IMR-90 (cell line): ENCODE measurements at regions not wholly inside any gene's neighbourhood (a gene's known extent, or its start where the extent isn't known, plus 50 kb on each side); places are given as distances from the start of the nearest gene placed in this dataset.

ENCODE experiments used
- ATAC-seq: fragments of 200-7000 bp; cut with Tn5 transposase; 2 replicates; pipeline ENCODE4 v1.9.1; 2020; ENCODE audit warnings: low read depth, mild to moderate bottlenecking, moderate library complexity
- BruUV-seq: library from RNA; stranded (reverse); fragments of 400-500 nt; replicated peaks from 2 replicates; lab custom pipeline; 2021; lab: Mats Ljungman, UMichigan
- CTCF ChIA-PET: fragments of 300-600 bp; formaldehyde crosslinking; extraction: SDS; loops from one replicate; lab custom pipeline; 2021; ENCODE audit warnings: antibody characterized with exemption; lab: Yijun Ruan, JAX
- POLR2A ChIA-PET: fragments of 300-600 bp; sonication (Branson Sonifier 250); formaldehyde crosslinking; loops from one replicate; lab custom pipeline; 2022; ENCODE audit warnings: antibody characterized with exemption; ENCODE audit not compliant: unreplicated experiment; lab: Charles Lee
- DNase-seq: peaks from one replicate; pipeline ENCODE4 v3.0.0; 2013
- H2AFZ ChIP-seq: replicated peaks from 2 replicates; pipeline ENCODE3; 2013; ENCODE audit warnings: low read length, mild to moderate bottlenecking; ENCODE audit not compliant: poor library complexity
- H2AK5ac ChIP-seq: 2 replicates; pipeline ENCODE4 v1.6.1; 2013; ENCODE audit warnings: low read depth, low read length, inconsistent platforms
- H2AK9ac ChIP-seq: replicated peaks from 2 replicates; pipeline ENCODE3; 2013; ENCODE audit warnings: mild to moderate bottlenecking, low read depth, low read length, moderate library complexity; ENCODE audit not compliant: poor library complexity
- H2BK120ac ChIP-seq: 2 replicates; pipeline ENCODE4 v1.6.1; 2013; ENCODE audit warnings: low read depth, low read length, inconsistent platforms
- H2BK15ac ChIP-seq: 3 replicates; pipeline ENCODE4 v1.6.1; 2013; ENCODE audit warnings: low read depth, low read length, inconsistent platforms
- H2BK20ac ChIP-seq: 2 replicates; pipeline ENCODE4 v1.6.1; 2013; ENCODE audit warnings: low read depth, mild to moderate bottlenecking, inconsistent platforms, low read length, moderate library complexity
- H2BK5ac ChIP-seq: 2 replicates; pipeline ENCODE4 v1.6.1; 2013; ENCODE audit warnings: mild to moderate bottlenecking, low read depth, low read length, inconsistent platforms; ENCODE audit not compliant: poor library complexity, severe bottlenecking
- H3K14ac ChIP-seq: replicated peaks from 2 replicates; pipeline ENCODE4 v1.6.1; 2013; ENCODE audit warnings: low read depth, low read length, inconsistent platforms
- H3K18ac ChIP-seq: 2 replicates; pipeline ENCODE4 v1.6.1; 2013; ENCODE audit warnings: low read depth, low read length, control low read depth
- H3K23ac ChIP-seq: 2 replicates; pipeline ENCODE4 v1.6.1; 2013; ENCODE audit warnings: low read depth, low read length, inconsistent platforms
- H3K27ac ChIP-seq: 2 replicates; pipeline ENCODE4 v1.5.1; 2013; ENCODE audit warnings: mild to moderate bottlenecking, control low read depth, low read length; ENCODE audit not compliant: insufficient read depth
- H3K27me3 ChIP-seq: 2 replicates; pipeline ENCODE4 v1.6.1; 2013; ENCODE audit warnings: low read length; ENCODE audit not compliant: control insufficient read depth, insufficient read depth
- H3K36me3 ChIP-seq: 2 replicates; pipeline ENCODE4 v1.6.1; 2013; ENCODE audit warnings: low read length, mixed read lengths; ENCODE audit not compliant: control insufficient read depth, insufficient read depth
- H3K4ac ChIP-seq: 2 replicates; pipeline ENCODE4 v1.6.1; 2013; ENCODE audit warnings: low read depth, low read length, inconsistent platforms
- H3K4me1 ChIP-seq: 2 replicates; pipeline ENCODE4 v1.6.1; 2013; ENCODE audit warnings: low read length, mixed read lengths; ENCODE audit not compliant: control insufficient read depth, insufficient read depth
- H3K4me2 ChIP-seq: 2 replicates; pipeline ENCODE4 v1.6.1; 2013; ENCODE audit warnings: low read depth, mild to moderate bottlenecking, control low read depth, low read length, moderate library complexity
- H3K4me3 ChIP-seq: 2 replicates; pipeline ENCODE4 v1.5.1; 2013; ENCODE audit warnings: low read depth, mild to moderate bottlenecking, control low read depth, low read length, moderate library complexity; ENCODE audit not compliant: insufficient read depth
- H3K56ac ChIP-seq: 2 replicates; pipeline ENCODE4 v1.6.1; 2013; ENCODE audit warnings: low read length, inconsistent platforms; ENCODE audit not compliant: insufficient read depth; ENCODE audit errors: extremely low read depth
- H3K79me1 ChIP-seq, 2 experiments: 2 replicates each; pipeline ENCODE4 v1.6.1; 2013; ENCODE audit warnings: low read length in 2 of 2, inconsistent platforms in 1 of 2, low read depth in 1 of 2
- H3K9ac ChIP-seq: 2 replicates; pipeline ENCODE4 v1.6.1; 2013; ENCODE audit warnings: low read depth, low read length, control low read depth
- H3K9me1 ChIP-seq: 2 replicates; pipeline ENCODE4 v1.6.1; 2013; ENCODE audit warnings: low read length, inconsistent platforms; ENCODE audit not compliant: insufficient read depth
- H3K9me3 ChIP-seq: 2 replicates; pipeline ENCODE4 v1.6.1; 2013; ENCODE audit warnings: low read length; ENCODE audit not compliant: control insufficient read depth, insufficient read depth
- H4K20me1 ChIP-seq: 2 replicates; pipeline ENCODE4 v1.6.1; 2013; ENCODE audit warnings: low read length, inconsistent platforms; ENCODE audit not compliant: insufficient read depth
- H4K5ac ChIP-seq: 2 replicates; pipeline ENCODE4 v1.6.1; 2013; ENCODE audit warnings: mild to moderate bottlenecking, low read depth, low read length, control low read depth
- H4K8ac ChIP-seq, 2 experiments: 2 replicates each; pipeline ENCODE4 v1.6.1; 2013; ENCODE audit warnings: low read depth in 2 of 2, low read length in 2 of 2, control low read depth in 1 of 2, inconsistent platforms in 1 of 2
- H4K91ac ChIP-seq: 2 replicates; pipeline ENCODE4 v1.6.1; 2013; ENCODE audit warnings: low read depth, low read length, inconsistent platforms; ENCODE audit not compliant: insufficient read depth
- BHLHE40 ChIP-seq: fragments of 150-350 bp; IDR thresholded peaks from 2 replicates; pipeline ENCODE4 v1.6.1; 2016; ENCODE audit warnings: mild to moderate bottlenecking, low read depth, low read length
- CEBPB ChIP-seq: IDR thresholded peaks from 2 replicates; pipeline ENCODE4 v1.6.1; 2012; ENCODE audit warnings: low read depth, low read length, improper control_type of control experiment
- FOS ChIP-seq: fragments of 150-350 bp; IDR thresholded peaks from 2 replicates; pipeline ENCODE4 v1.6.1; 2016; ENCODE audit warnings: low read depth, low read length
- MAFK ChIP-seq: IDR thresholded peaks from 2 replicates; pipeline ENCODE4 v1.6.1; 2012; ENCODE audit warnings: low read depth, low read length, improper control_type of control experiment
- MAZ ChIP-seq: IDR thresholded peaks from 2 replicates; pipeline ENCODE4 v1.6.1; 2012; ENCODE audit warnings: low read depth, mild to moderate bottlenecking, low read length, improper control_type of control experiment, moderate library complexity, borderline replicate concordance
- NFE2L2 ChIP-seq: fragments of 150-350 bp; IDR thresholded peaks from 2 replicates; pipeline ENCODE4 v1.6.1; 2016; ENCODE audit warnings: low read depth, mild to moderate bottlenecking, low read length
- POLR2A ChIP-seq: IDR thresholded peaks from 2 replicates; pipeline ENCODE4 v1.6.1; 2012; ENCODE audit warnings: mild to moderate bottlenecking, low read depth, low read length
- RCOR1 ChIP-seq: IDR thresholded peaks from 2 replicates; pipeline ENCODE4 v1.6.1; 2012; ENCODE audit warnings: mild to moderate bottlenecking, low read length, improper control_type of control experiment; ENCODE audit not compliant: insufficient replicate concordance
- WGBS, 2 experiments: methylation state at CpG; one replicate each; pipeline versions ENCODE4 v1.1.5 to v1.1.7; 2013; ENCODE audit warnings: missing lambda C conversion rate in 2 of 2; ENCODE audit not compliant: insufficient read length in 1 of 2; ENCODE audit errors: extremely low coverage in 2 of 2; 5-methylcytosine and 5-hydroxymethylcytosine counted together
- dilution Hi-C: fragments of 300-500 bp; cut with HindIII; formaldehyde crosslinking; loops from one replicate; pipeline ENCODE4 v1.14.3; 2018; ENCODE audit warnings: low sequenced_read_pairs; ENCODE audit not compliant: unreplicated experiment
- in situ Hi-C: fragments of 300-500 bp; cut with MboI; formaldehyde crosslinking; loops from 3 replicates; pipeline ENCODE4 v1.14.3; 2019; ENCODE audit warnings: low sequenced_read_pairs, inconsistent platforms, mixed read lengths
- intact Hi-C: fragments of 100-400 bp; cut with micrococcal nuclease; formaldehyde crosslinking; loops from 2 replicates; pipeline ENCODE4 v1.10.0; 2022
- TF ChIP-seq, protein P1 (sequence below): fragments of 150-350 bp; IDR thresholded peaks from 2 replicates; pipeline ENCODE4 v1.6.1; 2016; ENCODE audit warnings: low read depth, mild to moderate bottlenecking, low read length, moderate library complexity, borderline replicate concordance
- TF ChIP-seq, protein P2 (sequence below): fragments of 150-350 bp; IDR thresholded peaks from 2 replicates; pipeline ENCODE4 v1.6.1; 2017; ENCODE audit warnings: mild to moderate bottlenecking, antibody characterized with exemption, low read length, low read depth

- POLR2A ChIA-PET: interaction anchor here (0.6 to 0.9 kb wide), 2 partner anchors 35 to 78 kb away, joined by 3 to 4 read pairs; no protein-coding TSS in a partner anchor
Measured at GRCh38 chr15:62428851-62429598, 263.9 kb upstream of the C2CD4B start.

More at GRCh38 chr15:62428851-62429598, 263.9 kb upstream of the C2CD4B start:
- Histone ChIP-seq H3K9ac (no peak overlapping the region), H3K4me1 (peaks cover 13% of the 10 kb centered on the region; the same call in 1 of the 2 replicates), H3K23ac (no peak overlapping the region), H3K4me2 (no peak overlapping the region), H3K56ac (no peak overlapping the region), H2AFZ (no peak overlapping the region), H3K14ac (no peak overlapping the region), H4K91ac (no peak overlapping the region), H3K79me1 (peaks cover 8 to 25% of the 10 kb centered on the region in 2 experiments), H2BK15ac (no peak overlapping the region), H3K18ac (no peak overlapping the region), H4K5ac (no peak overlapping the region), H3K9me1 (peaks cover 5% of the 10 kb centered on the region; the same call in 1 of the 2 replicates), H2AK9ac (no peak overlapping the region), H4K8ac (no peak overlapping the region), H3K27ac (no peak overlapping the region), H2BK20ac (no peak overlapping the region), H3K36me3 (no peaks in the 10 kb centered on the region), H3K4ac (no peak overlapping the region), H3K9me3 (no peaks in the 10 kb centered on the region), H2AK5ac (no peak overlapping the region), H3K4me3 (no peak overlapping the region), H3K27me3 (no peaks in the 10 kb centered on the region), H2BK5ac (no peak overlapping the region), H2BK120ac (no peak overlapping the region), H4K20me1 (peaks cover 4% of the 10 kb centered on the region; the same call in 1 of the 2 replicates)
- no peak for TF ChIP-seq BHLHE40
- no peak for TF ChIP-seq MAZ
- no peak for TF ChIP-seq MAFK
- TF ChIP-seq CEBPB: no peak
- TF ChIP-seq, protein P1, sequence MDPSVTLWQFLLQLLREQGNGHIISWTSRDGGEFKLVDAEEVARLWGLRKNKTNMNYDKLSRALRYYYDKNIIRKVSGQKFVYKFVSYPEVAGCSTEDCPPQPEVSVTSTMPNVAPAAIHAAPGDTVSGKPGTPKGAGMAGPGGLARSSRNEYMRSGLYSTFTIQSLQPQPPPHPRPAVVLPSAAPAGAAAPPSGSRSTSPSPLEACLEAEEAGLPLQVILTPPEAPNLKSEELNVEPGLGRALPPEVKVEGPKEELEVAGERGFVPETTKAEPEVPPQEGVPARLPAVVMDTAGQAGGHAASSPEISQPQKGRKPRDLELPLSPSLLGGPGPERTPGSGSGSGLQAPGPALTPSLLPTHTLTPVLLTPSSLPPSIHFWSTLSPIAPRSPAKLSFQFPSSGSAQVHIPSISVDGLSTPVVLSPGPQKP: no peak
- TF ChIP-seq POLR2A: no peak
- TF ChIP-seq FOS: no peak
- TF ChIP-seq, protein P2, sequence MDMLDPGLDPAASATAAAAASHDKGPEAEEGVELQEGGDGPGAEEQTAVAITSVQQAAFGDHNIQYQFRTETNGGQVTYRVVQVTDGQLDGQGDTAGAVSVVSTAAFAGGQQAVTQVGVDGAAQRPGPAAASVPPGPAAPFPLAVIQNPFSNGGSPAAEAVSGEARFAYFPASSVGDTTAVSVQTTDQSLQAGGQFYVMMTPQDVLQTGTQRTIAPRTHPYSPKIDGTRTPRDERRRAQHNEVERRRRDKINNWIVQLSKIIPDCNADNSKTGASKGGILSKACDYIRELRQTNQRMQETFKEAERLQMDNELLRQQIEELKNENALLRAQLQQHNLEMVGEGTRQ: no peak
- no peak for TF ChIP-seq NFE2L2
- TF ChIP-seq RCOR1: no peak
- 92% methylated on average over 2 of the region's 14 CpGs; no CpG with 5 or more reads in 1 of the 2 experiments for WGBS, 2 experiments
- ATAC-seq (no peak), DNase-seq (no peak)
- in situ Hi-C loops (no loop called here), intact Hi-C loops (no loop called here), dilution Hi-C loops (no loop called here)
- CTCF ChIA-PET: no interaction called here
- BruUV-seq: no TSS peak
